Adrenal gland (tissue), 9 donors: ENCODE measurements at regions not wholly inside any gene's neighbourhood (a gene's known extent, or its start where the extent isn't known, plus 50 kb on each side); places are given as distances from the start of the nearest gene placed in this dataset.
"Not testable (repeated sequence)": the region's sequence is repeated elsewhere in the genome, so short reads cannot be mapped to it uniquely, and the experiment has no call there.

Source experiments
- DNase-seq, 7 donors: peaks; one replicate each; pipeline ENCODE4 v3.0.0-alpha.2; 2019 to 2020
- H3K27ac ChIP-seq, 5 donors: fragments of 200-600 bp; sonication (generic) in 4 of 5; 1 replicate in 3 of 5; 2 replicates in 2 of 5; pipeline versions ENCODE4 v1.5.1 to v1.8.0; 2016 to 2020; ENCODE audit warnings: mild to moderate bottlenecking in 1 of 5
- H3K27me3 ChIP-seq: fragments of 200-600 bp; 2 replicates; pipeline ENCODE4 v1.8.0; 2021
- H3K36me3 ChIP-seq, 2 donors: fragments of 200-600 bp; replicated peaks in 1 of 2; 1 replicate in 1 of 2; 2 replicates in 1 of 2; pipeline versions ENCODE4 v1.5.1 to v1.8.0; 2018 to 2022
- H3K4me1 ChIP-seq, 2 donors: fragments of 200-600 bp; replicated peaks in 1 of 2; 1 replicate in 1 of 2; 2 replicates in 1 of 2; pipeline versions ENCODE4 v1.5.1 to v1.8.0; 2018 to 2021
- H3K4me3 ChIP-seq, 4 donors: fragments of 200-600 bp; sonication (generic) in 3 of 4; one replicate each; pipeline ENCODE4 v1.5.1; 2016 to 2018
- H3K9me3 ChIP-seq, 3 donors: fragments of 200-600 bp; sonication (generic) in 1 of 3; replicated peaks in 1 of 3; 1 replicate in 2 of 3; 2 replicates in 1 of 3; pipeline versions ENCODE4 v1.5.1 to v1.8.0; 2016 to 2021
- CTCF ChIP-seq, 6 experiments: fragments of 450-650 bp in 4 of 6; fragments of 200-600 bp in 2 of 6; sonication (generic) in 1 of 6; IDR thresholded peaks; 1 replicate in 5 of 6; 2 replicates in 1 of 6; pipeline versions ENCODE4 v1.5.1 to v1.8.0; 2016 to 2021; ENCODE audit warnings: antibody characterized with exemption in 6 of 6, mild to moderate bottlenecking in 2 of 6, moderate library complexity in 1 of 6
- POLR2A ChIP-seq, 2 donors: fragments of 450-650 bp; IDR thresholded peaks; one replicate each; pipeline ENCODE4 v1.6.1; 2017; ENCODE audit warnings: antibody characterized with exemption in 2 of 2, mild to moderate bottlenecking in 2 of 2, moderate library complexity in 1 of 2
- WGBS, 4 donors: extraction: QIAGEN DNeasy Blood & Tissue Kit in 2 of 4; methylation state at CpG; one replicate each; pipeline versions ENCODE4 v1.1.5 to v1.1.7; 2013 to 2017; 5-methylcytosine and 5-hydroxymethylcytosine counted together
- intact Hi-C, 2 donors: fragments of 100-400 bp; cut with DNase I; formaldehyde crosslinking; loops; one replicate each; pipeline versions ENCODE4 v1.14.1 to v1.15.0; 2022 to 2023
- donor health status: healthy with polysubstance abuse.
- donor health status: Bipolar disorder and iron deficiency.
- donor health status: DM: yes; HTN: yes; CAD: no.
- donor health status: DM: no; HTN: no; CAD: no.
- donor health status: DM: no; HTN: no; CAD: no.

DNA sequence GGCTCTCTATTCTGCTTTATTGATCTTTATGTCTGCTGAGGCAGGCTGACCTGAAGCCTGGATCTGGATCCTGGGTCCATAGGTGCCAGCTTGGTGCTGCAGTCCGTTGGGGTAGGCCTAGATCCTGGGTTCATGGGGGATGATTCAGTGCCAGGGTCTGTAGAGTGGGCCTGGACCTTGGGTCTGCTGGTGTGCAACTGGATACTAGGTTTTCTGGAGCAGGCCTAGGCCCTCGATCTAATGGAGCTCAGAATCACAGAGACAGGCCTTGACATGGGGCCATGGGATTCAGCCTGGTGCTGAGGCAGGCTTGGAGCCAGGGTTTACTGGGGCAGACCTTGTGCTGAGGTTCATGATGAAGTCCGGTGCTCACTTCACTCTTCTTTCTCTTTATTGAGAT, 358.6 kb downstream of the TEX13C start:
- Histone ChIP-seq H3K9me3 (no peaks in the 10 kb centered on the region), H3K36me3 (no peaks in the 10 kb centered on the region), H3K27me3 (no peaks in the 10 kb centered on the region), H3K4me1 (no peaks in the 10 kb centered on the region), H3K4me3 (no peak overlapping the region), H3K27ac (no peak overlapping the region)
- TF ChIP-seq POLR2A (IDR thresholded peaks at IDR 0.05), result no peak
- TF ChIP-seq CTCF (IDR thresholded peaks at IDR 0.05), result no peak
- 47 to 71% (median 56%) methylated on average over 1 to 3 of the region's 3 CpGs for WGBS, 4 donors
- no peak for DNase-seq
- intact Hi-C loops, result no loop called here

- intact Hi-C loops, result no loop called here
Measured at GRCh38 chrX:125680366-125680765, 360.7 kb downstream of the TEX13C start.

GRCh38 chrX:125681058-125681457, 361.4 kb downstream of the TEX13C start:
- H3K27me3 ChIP-seq, result no peaks in the 10 kb centered on the region
- intact Hi-C loops, result no loop called here
- H3K27ac ChIP-seq, result no peak overlapping the region
- no peak for TF ChIP-seq POLR2A (IDR thresholded peaks at IDR 0.05)
- no peak for TF ChIP-seq CTCF (IDR thresholded peaks at IDR 0.05)
- 62 to 81% (median 70%) methylated on average over 2 of the region's 2 CpGs for WGBS, 4 donors
- DNase-seq, result no peak
- no peak overlapping the region for H3K4me3 ChIP-seq
- H3K4me1 ChIP-seq, result no peaks in the 10 kb centered on the region
- no peaks in the 10 kb centered on the region for H3K36me3 ChIP-seq
- no peaks in the 10 kb centered on the region for H3K9me3 ChIP-seq

More at GRCh38 chrX:125680366-125680765, 360.7 kb downstream of the TEX13C start:
- Histone ChIP-seq H3K27me3 (no peaks in the 10 kb centered on the region), H3K4me1 (no peaks in the 10 kb centered on the region), H3K9me3 (no peaks in the 10 kb centered on the region), H3K36me3 (no peaks in the 10 kb centered on the region), H3K4me3 (no peak overlapping the region), H3K27ac (no peak overlapping the region)
- DNase-seq, result no peak
- TF ChIP-seq POLR2A (IDR thresholded peaks at IDR 0.05), result no peak
- TF ChIP-seq CTCF (IDR thresholded peaks at IDR 0.05), result no peak

- Histone ChIP-seq H3K9me3 (no peaks in the 10 kb centered on the region), H3K4me1 (no peaks in the 10 kb centered on the region), H3K27me3 (no peaks in the 10 kb centered on the region), H3K27ac (no peak overlapping the region), H3K36me3 (no peaks in the 10 kb centered on the region), H3K4me3 (no peak overlapping the region)
- TF ChIP-seq POLR2A (IDR thresholded peaks at IDR 0.05), result no peak
- no peak for TF ChIP-seq CTCF (IDR thresholded peaks at IDR 0.05)
- DNase-seq, result no peak
- intact Hi-C loops, result no loop called here
Measured at GRCh38 chrX:125681507-125681906, 361.8 kb downstream of the TEX13C start.

DNA sequence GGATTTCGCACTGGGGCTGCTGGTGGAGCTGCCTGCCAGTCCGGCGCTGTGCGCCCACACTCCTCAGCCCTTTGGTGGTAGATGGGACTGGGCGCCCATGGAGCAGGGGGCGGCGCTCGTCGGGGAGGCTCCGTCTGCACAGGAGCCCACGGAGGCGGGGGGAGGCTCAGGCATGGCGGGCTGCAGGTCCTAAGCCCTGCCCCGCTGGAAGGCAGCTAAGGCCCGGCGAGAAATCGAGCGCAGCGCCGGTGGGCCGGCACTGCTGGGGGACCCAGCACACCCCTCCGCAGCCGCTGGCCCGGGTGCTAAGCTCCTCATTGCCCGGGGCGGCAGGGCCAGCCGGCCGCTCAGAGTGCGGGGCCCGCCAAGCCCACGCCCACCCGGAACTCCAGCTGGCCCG, 370.9 kb downstream of the TEX13C start:
- WGBS, 4 donors, result 83 to 100% (median 91%) methylated on average over 4 to 33 of the region's 33 CpGs; no CpG with 5 or more reads in 1 of the 4 donors
- intact Hi-C loops, H3K27me3 ChIP-seq, H3K27ac ChIP-seq, H3K4me1 ChIP-seq, H3K36me3 ChIP-seq, DNase-seq, H3K9me3 ChIP-seq, H3K4me3 ChIP-seq: not testable (repeated sequence)
